GM18511 (cell line): ENCODE measurements at regions not wholly inside any gene's neighbourhood (a gene's known extent, or its start where the extent isn't known, plus 50 kb on each side); places are given as distances from the start of the nearest gene placed in this dataset.
"Not testable (repeated sequence)": the region's sequence is repeated elsewhere in the genome, so short reads cannot be mapped to it uniquely, and the experiment has no call there.

Source experiments
- ATAC-seq: cut with Tn5 transposase; IDR thresholded peaks from one replicate; pipeline ENCODE4 v1.9.1; 2021; ENCODE audit warnings: mild to moderate bottlenecking, moderate library complexity; ENCODE audit not compliant: unreplicated experiment

GRCh38 chr3:23701716-23702597, 103.8 kb upstream of the UBE2E1 start:
- no peak for ATAC-seq

GRCh38 chr3:23704298-23704697, 101.5 kb upstream of the UBE2E1 start:
- ATAC-seq: no peak

GRCh38 chr3:23706111-23706510, 99.6 kb upstream of the UBE2E1 start:
- ATAC-seq: no peak

- no peak for ATAC-seq
Measured at GRCh38 chr3:23709987-23710386, 95.8 kb upstream of the UBE2E1 start.

GRCh38 chr3:23710555-23710954, 95.2 kb upstream of the UBE2E1 start:
- no peak for ATAC-seq

GRCh38 chr3:23711916-23712494, 93.8 kb upstream of the UBE2E1 start:
- ATAC-seq: peak; percentile 94

- ATAC-seq: no peak
Measured at GRCh38 chr3:23712656-23713559, 92.8 kb upstream of the UBE2E1 start.

GRCh38 chr3:23713641-23714040, 92.1 kb upstream of the UBE2E1 start:
- ATAC-seq: no peak

GRCh38 chr3:23720059-23720458, 85.7 kb upstream of the UBE2E1 start:
- no peak for ATAC-seq

- no peak for ATAC-seq
Measured at GRCh38 chr3:23720885-23721284, 84.9 kb upstream of the UBE2E1 start.

- no peak for ATAC-seq
Measured at GRCh38 chr3:23723141-23723540, 82.6 kb upstream of the UBE2E1 start.

GRCh38 chr3:23723930-23724329, 81.8 kb upstream of the UBE2E1 start:
- ATAC-seq: peak; percentile 38

GRCh38 chr3:23726811-23727548, 78.8 kb upstream of the UBE2E1 start:
- peak; percentile 84 for ATAC-seq

GRCh38 chr3:23728601-23729117, 77.1 kb upstream of the UBE2E1 start:
- no peak for ATAC-seq

GRCh38 chr3:23729362-23729761, 76.4 kb upstream of the UBE2E1 start:
- ATAC-seq: not testable (repeated sequence)

- ATAC-seq: no peak
Measured at GRCh38 chr3:23734481-23734880, 71.3 kb upstream of the UBE2E1 start.

GRCh38 chr3:23735062-23735461, 70.7 kb upstream of the UBE2E1 start:
- no peak for ATAC-seq

- no peak for ATAC-seq
Measured at GRCh38 chr3:23735535-23736326, 70.0 kb upstream of the UBE2E1 start.

- ATAC-seq: no peak
Measured at GRCh38 chr3:23738944-23739343, 66.8 kb upstream of the UBE2E1 start.

GRCh38 chr3:23739536-23739935, 66.2 kb upstream of the UBE2E1 start:
- ATAC-seq: no peak
